ENCODE measurements at regions not wholly inside any gene's neighbourhood (a gene's known extent, or its start where the extent isn't known, plus 50 kb on each side); places are given as distances from the start of the nearest gene placed in this dataset.

GRCh38 chr20:12644461-12644860 lies 364.3 kb upstream of the SPTLC3 start:
- DNase-seq (ENCODE audit: low spot score), result no peak

- no peak for DNase-seq (ENCODE audit: low spot score)
Measured at GRCh38 chr20:12649234-12649633, 359.5 kb upstream of the SPTLC3 start.

- no peak for DNase-seq (ENCODE audit: low spot score)
Measured at GRCh38 chr20:12653642-12654041, 355.1 kb upstream of the SPTLC3 start.

DNA sequence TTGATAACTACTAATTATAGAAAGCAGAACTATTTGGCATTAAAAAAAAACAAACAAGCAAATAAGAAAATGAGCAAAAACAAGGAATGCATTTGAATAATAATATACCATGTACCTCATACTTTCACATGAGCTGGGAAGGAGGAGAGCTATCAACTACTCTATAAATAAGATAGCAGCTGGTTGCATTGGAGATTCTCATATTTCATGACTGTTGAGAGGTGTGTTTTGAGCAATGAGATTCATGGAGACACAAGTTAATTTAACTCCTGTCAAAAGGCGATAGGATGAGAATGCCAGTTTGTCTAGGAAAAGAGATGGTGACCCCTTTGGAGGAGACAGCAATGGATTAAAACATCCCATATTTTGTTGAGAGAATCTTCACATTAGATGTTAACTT lies 348.8 kb upstream of the SPTLC3 start:
- no peak for DNase-seq (ENCODE audit: low spot score)

DNA sequence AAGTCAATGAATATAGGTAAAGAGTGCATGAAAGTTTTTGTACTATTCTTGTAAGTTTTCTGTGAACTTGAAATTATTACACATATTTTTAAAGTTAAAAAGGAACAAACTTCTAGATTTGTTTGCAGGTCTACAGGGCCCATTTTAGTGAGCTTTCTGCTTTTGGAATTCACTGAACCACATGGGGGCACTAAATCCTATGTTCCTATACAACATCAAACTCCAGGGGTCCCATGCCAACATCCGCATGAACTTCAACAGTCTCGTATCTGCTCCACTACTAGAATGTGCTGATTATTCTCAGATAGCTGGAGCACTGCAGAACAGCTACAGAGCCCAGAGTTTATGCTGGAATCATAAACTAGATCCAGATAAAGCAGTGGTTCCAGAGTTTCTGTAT lies 347.9 kb upstream of the SPTLC3 start:
- no peak for DNase-seq (ENCODE audit: low spot score)

DNA sequence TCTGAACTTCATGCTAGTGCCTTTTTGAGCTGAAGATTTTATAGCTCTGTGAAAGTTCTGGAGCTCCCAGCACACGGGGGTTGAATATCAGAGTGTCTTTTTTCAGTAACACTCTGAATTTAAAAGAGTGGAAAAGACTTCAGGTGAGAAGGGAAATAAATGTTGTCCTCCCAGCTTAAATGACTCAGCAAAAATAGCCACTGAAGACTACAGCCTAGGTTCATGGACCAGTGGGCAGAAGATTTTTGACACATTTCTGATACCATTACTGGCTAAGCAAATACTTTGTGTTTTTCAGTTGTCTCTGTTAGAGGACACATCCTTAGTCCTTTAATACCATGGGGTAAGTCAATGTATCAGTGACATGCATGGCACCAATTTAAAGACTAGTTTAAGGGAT lies 338.5 kb upstream of the SPTLC3 start:
- no peak for DNase-seq (ENCODE audit: low spot score)

DNA sequence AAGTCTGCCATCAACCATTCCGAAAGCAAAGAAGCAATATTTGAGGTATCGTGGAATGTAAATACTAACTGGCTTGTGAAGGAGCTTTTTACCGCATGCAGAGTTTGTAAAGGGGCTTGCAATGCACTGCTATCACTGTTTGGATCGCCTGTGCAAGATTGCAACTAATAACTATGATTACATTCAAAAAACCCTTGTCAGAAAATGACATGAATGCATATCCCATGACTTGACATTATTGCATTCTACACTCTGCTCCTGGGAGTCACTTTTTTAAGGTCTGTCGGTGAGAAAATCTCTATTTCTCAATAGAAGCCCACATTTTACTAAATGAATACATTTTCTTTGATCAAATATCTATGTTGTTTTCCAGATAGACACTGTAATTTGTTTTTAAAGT lies 335.4 kb upstream of the SPTLC3 start:
- DNase-seq (ENCODE audit: low spot score), result no peak

DNA sequence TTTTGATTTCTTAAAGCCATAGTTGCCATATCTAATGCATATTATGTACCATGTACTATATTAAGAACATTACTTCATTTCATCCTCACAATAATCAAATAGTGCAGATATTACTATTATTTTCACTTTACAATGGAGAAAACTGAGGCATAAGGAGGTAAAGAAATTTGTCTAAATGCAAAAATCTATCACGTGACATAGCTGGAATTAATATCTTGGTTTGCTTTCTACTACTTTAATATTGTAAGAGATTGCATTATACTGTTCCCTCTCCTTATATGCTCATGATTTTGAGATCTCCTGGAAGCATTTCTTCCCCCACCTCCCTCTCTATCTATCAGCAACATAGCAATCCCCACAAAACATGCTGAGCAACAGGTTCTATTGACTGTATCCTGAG lies 330.8 kb upstream of the SPTLC3 start:
- DNase-seq (ENCODE audit: low spot score), result no peak

DNA sequence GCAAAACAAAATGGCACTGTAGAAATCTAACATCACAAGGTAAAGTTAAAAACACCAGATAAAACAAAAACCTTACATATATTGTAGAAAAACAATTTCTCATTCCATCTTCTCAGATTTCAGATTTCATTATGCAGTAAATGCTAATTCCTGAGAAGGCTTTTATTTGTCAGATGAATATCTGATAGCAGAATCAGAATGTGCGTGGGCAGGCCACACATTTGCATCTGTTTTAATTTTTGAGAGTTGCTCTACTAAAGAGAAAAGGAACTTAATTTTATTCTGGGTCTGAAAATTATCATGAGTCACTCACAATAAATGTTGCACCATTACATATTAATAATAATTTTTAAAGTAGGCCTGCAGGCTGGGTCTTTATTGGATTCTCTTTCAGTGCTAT lies 329.3 kb upstream of the SPTLC3 start:
- DNase-seq (ENCODE audit: low spot score), result no peak

DNA sequence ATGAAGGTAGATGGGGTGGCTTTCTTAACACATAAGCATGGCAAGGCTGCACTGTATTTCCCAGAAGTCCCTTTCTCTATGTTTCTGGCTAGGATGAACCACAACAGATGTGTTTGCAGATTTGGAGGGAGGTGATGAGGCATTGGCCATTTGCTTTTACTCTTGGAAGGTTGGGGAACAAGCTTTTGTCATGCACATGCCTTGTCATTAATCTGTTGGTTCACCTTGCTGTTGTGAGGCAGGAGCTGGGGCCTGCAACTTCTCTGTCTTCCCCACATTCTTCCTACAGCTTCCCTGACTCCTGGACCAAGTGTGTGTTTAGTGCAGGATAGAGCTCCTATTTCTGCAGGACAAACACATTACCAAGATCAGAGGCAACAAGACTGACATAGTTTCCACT lies 326.2 kb upstream of the SPTLC3 start:
- DNase-seq (ENCODE audit: low spot score), result no peak

- DNase-seq (ENCODE audit: low spot score), result no peak
Measured at GRCh38 chr20:12687476-12687875, 321.3 kb upstream of the SPTLC3 start.

DNA sequence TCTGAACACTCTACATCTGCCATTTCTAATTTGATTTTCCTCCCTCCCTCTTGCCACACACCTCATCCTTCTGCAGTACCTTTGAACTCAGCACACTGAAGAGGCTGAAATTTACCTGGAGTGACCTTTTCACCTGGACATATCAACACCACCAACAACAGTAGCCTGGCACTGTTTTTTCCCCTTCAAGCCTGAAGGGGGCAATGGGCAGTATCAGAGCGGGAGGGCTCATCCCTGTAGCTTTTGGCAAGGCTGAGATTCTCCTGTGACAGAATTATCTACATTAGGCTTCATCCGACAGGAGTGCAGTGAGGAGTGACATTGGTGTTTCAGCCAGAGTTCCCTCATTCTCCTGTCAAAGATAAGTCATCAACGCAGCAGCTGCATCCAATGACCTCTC lies 312.8 kb upstream of the SPTLC3 start:
- DNase-seq (ENCODE audit: low spot score), result no peak

GRCh38 chr20:12698817-12699216 lies 310.0 kb upstream of the SPTLC3 start:
- DNase-seq (ENCODE audit: low spot score), result peak; percentile 9

DNA sequence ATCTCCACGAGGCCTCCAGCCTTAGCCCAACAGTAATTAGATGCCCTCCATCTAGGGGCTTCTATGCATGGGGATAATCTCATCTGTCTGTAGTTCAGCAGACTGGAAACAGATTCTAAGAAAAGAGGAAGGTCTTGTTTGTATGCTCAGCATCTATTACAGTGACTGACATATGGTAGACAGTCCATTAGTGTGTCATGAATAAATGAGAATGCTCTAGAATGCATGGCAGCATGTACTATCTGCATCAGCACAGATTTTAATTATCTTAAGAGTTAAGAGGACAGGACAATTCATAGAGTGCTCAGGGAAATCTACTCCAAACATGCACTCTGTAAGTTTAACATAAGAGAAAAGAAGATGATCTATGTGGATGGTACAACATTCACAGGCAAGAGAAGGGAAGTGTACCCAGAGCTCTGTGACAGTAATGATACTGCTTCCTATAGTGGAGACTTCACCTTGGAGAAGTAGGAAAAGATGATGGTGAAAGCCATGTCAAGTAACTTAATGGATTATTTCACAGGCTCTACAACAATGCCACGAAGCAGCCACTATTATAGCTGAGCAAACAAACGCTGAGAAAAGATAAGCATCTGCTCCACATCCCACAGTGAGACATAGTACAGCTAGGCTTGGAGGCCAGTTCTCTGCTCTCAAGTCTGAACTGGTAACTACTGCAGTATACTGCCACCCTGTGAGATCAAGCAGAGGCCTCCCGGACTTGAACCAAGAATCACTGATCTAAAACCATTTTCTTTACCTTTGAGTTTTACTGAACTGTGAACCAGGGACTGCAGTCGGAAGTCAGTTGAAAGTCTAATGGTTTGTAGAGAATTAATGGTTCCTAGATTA lies 309.2 kb upstream of the SPTLC3 start:
- peak; percentile 24 for DNase-seq (ENCODE audit: low spot score)

- no peak for DNase-seq (ENCODE audit: low spot score)
Measured at GRCh38 chr20:12700701-12701100, 308.1 kb upstream of the SPTLC3 start.

GRCh38 chr20:12702312-12702711 lies 306.5 kb upstream of the SPTLC3 start:
- no peak for DNase-seq (ENCODE audit: low spot score)

- no peak for DNase-seq (ENCODE audit: low spot score)
Measured at GRCh38 chr20:12715371-12715770, 293.4 kb upstream of the SPTLC3 start.

GRCh38 chr20:12715991-12716680 lies 292.6 kb upstream of the SPTLC3 start:
- DNase-seq (ENCODE audit: low spot score), result no peak

- DNase-seq (ENCODE audit: low spot score), result no peak
Measured at GRCh38 chr20:12717061-12717460, 291.7 kb upstream of the SPTLC3 start.

DNA sequence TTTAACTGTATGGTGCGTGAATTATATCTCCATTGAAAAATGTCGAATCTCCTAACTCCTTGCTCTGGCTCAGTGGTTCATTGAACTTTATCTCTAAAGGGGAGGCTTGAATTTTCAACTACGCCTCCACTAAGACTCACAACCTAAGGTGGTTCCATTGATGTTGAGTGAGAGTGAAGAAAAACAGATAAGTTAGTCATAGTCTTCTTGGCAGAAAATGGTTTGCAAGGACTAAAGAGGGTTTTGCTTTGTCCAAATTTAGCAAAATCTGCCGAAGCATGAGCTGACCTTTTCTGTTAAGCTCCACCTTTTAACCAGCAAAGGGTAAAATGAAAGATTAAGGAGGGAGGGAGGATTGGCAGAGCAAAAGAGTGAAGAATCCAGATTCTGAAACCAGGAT lies 290.2 kb upstream of the SPTLC3 start:
- no peak for DNase-seq (ENCODE audit: low spot score)

GRCh38 chr20:12721636-12722035 lies 287.1 kb upstream of the SPTLC3 start:
- DNase-seq (ENCODE audit: low spot score), result no peak

- no peak for DNase-seq (ENCODE audit: low spot score)
Measured at GRCh38 chr20:12722091-12722490, 286.7 kb upstream of the SPTLC3 start.

DNA sequence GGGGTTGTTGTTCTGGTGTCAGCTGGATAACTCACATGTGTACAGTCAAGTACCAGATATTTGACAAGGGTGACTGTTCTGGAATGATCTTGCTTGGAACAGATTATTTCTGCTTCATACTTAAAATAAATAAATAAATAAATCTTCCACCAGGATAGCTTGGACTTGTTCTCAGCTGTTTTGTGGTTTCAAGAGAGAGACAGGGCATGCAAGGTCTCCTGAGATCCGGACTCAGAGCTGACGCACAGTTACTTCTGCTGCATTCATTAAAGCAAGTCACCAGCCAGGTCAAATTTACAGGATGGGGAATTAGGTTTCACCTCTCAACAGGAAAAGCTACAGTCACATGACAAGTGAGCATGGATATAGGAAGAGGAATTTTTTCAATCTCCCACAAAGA lies 285.0 kb upstream of the SPTLC3 start:
- no peak for DNase-seq (ENCODE audit: low spot score)

Data from SK-N-DZ (cell line).